Left colon (tissue), 2 donors: ENCODE measurements at regions not wholly inside any gene's neighbourhood (a gene's known extent, or its start where the extent isn't known, plus 50 kb on each side); places are given as distances from the start of the nearest gene placed in this dataset.

Source experiments
- ATAC-seq: fragments of 200-7000 bp; cut with Tn5 transposase; one replicate; pipeline ENCODE4 v1.9.1; 2020; ENCODE audit warnings: mild to moderate bottlenecking, moderate library complexity
- DNase-seq, 2 donors: peaks; one replicate each; pipeline ENCODE4 v3.0.0-alpha.2; 2020
- intact Hi-C, 2 donors: fragments of 100-400 bp; cut with DNase I in 1 of 2; cut with micrococcal nuclease in 1 of 2; formaldehyde crosslinking; loops; one replicate each; pipeline versions ENCODE4 v1.11.2 to v1.14.0; 2022; cut with DNase I, micrococcal nuclease
- donor health status: DM: no; HTN: no; CAD: no.
- donor health status: DM: yes; HTN: yes; CAD: no.

DNA sequence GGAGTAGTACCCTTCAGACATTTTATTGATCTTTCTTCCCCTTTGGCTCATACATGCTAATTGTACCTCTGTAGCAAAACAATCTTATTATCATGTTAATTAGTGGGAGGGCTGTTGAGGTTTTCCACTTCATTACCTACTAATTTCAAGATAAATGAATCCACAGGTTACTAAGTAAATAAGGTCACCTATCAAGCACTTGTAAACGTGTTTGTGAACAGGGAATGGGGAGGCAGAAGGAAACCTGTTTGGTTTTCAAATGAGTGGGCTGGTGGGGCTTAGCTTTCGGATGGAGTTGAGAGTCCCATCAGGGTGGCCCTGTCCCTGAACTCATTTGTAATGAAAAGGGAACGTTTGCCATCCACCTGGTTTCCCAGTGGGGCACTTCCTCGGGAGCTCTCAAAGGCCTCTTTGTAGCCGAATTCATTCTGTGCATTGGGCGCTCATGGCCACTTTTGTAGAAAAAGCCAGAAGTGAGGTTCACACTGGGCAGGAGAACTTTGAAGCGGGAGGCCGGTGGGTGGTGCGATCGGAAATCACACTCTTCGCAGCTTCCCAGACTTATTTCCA, 419.8 kb upstream of the NR2F2 start:
- no peak for ATAC-seq
- intact Hi-C loops = no loop called here
- DNase-seq = no peak

DNA sequence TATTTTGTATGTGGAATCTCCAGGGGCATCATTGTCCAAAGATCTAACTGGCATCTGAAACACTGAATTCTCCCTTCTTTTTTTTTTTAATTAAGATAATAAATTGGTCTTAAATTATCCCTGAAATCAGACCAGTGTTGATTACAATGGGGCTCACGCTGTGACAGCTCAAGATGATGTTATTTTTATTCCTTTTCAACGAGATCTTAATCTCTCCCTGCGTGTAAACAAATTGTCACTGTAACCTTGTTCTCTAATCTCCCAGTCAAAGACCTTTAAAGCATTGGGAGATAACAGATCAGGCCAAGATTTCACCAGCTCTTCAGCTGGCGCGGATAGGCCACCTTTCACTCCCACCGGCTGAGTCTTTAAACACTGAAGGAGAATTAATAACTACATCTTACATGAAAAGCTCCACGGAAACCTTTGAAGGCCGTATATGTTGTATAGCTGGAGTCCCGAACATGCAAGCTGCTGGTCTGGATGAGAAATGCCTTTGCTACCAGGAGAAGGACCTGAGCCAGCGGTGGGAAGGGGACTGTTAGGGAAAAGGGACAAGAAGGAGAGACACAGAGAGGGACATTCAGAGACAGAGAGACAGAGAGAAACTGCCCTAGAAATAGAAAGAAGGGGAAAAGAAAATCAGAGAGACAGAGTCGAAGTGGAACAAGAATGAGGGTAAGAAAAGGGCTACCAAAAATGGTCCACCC, 418.8 kb upstream of the NR2F2 start:
- intact Hi-C loops = no loop called here
- DNase-seq (no peak), ATAC-seq (no peak)

DNA sequence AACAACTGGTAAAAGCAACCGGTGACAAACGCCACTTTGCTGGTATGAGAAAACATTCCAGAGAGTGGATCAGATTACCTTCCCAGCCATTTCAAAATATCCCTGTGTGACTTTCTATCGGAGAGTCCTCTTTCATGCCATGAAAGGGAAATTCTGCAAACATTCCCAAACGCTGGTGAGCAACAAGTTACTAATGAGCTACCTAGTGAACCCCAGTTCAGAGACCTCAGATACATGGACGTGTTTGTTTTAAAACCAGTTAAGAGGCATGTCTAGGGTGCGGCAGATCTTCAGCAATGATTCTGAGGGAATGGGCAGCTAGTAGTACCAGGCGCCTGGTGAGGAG, 418.2 kb upstream of the NR2F2 start:
- DNase-seq = no peak
- intact Hi-C loops = no loop called here
- no peak for ATAC-seq

DNA sequence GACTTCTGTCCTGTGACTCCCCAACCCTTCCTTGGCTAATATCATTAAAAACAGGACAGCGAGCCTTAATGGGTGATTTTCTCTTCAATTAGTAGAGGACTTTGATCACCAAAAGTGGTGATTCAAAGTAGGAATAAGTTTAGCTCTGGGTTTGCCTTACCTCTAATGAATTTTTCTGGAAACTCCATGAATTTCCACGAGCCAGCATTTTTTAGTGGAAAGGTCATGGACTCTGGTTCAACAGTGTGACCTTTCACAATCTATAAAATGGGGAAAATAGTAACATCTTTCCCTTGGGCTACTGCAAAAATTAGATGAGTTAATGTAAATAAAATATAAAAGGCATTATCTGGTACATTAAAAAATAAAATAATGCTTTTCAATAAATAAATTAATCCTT, 417.8 kb upstream of the NR2F2 start:
- DNase-seq (no peak), ATAC-seq (no peak)
- intact Hi-C loops = no loop called here

DNA sequence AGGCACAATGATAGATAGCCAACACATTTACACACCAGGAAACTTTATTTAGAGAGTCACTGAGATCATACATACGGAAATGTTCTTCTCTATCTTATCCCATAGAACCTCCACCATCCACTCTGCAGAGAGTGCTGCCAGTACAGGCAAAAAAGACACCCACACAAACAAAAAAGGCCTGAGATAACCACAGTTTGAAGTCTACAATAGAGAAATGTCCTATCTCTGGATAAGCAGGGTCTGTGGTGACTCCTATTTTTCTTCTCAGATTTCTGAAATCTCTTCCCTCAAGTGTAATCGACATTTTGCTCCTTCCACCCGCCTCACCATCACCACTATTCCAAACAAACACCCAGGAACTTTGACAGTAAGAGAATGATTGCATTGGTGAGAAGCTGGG, 413.9 kb upstream of the NR2F2 start:
- no peak for ATAC-seq
- intact Hi-C loops = no loop called here
- DNase-seq = no peak

DNA sequence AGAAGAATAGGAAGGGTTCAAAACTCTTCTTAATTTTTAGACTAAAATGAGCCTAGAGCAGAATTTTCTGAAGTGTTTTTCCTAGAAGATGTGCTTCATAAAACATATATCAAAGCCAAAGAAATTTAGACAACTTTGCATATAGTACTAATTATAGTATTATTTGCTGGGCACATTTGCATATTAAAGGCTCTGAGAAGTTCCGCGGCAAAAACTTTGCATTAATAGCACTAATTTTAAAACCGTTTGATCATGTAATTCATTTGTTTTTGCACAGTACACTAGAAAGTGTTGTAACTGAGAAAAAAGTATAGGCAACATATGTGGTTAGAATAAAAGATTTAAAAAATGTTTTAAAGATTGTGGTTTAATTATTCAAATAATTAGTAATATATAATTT, 412.0 kb upstream of the NR2F2 start:
- DNase-seq (no peak), ATAC-seq (no peak)
- intact Hi-C loops = no loop called here

DNA sequence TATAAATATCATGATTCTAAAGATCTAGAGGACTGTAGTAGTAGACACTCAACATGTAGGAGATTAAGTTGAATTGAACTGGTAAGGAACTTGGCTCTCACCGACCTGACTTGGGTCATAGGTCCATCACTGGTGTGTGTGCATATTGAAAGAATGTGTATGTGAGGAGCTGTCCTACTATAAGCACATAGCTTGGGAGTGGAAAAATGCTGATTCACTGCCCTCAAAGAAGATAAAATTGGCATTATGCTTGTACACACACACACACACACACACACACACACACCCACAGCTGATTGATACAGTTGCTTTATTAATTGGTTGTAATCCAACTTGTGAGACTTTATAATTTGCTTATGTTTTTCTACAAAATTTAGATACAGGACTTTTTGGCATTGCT, 411.0 kb upstream of the NR2F2 start:
- intact Hi-C loops = no loop called here
- ATAC-seq (no peak), DNase-seq (no peak)

DNA sequence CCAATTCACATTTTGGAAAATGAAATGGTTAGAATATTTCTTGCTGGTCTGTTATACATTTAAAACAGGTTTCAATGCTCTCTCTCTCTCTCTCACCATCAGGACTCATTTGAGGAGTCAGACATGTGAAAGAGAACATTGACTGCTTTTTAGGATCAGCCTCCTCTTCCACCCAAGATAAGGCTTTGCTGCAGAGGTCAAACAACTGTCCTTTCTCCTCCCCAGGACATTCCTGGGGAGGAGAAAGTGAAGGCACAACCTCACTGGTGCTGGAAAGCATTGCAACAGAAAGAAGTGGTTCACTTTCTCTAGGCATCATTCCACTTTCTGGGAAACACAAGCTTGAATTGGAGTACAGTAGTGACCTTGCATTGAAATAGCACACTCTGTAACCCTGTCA, 409.1 kb upstream of the NR2F2 start:
- DNase-seq = no peak
- ATAC-seq = no peak
- intact Hi-C loops = no loop called here

DNA sequence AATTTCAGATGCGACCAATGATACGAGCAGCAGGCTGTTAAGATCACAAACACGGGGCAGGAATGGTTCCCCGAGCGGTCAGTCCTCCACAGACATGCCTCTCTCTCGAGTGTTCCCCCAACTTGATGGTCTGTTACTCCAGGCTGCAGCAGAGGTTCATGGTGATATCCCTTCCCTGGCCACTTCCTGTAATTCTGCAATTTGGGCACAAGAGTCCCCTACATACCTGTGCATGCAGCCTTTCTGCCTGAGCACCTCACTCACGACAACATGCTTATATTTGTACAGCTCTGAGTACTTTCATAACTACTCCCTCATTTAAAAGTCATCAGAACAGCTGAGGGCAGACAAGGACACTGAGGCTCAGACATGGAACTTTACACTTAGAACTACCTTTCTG, 408.1 kb upstream of the NR2F2 start:
- ATAC-seq = no peak
- no peak for DNase-seq

DNA sequence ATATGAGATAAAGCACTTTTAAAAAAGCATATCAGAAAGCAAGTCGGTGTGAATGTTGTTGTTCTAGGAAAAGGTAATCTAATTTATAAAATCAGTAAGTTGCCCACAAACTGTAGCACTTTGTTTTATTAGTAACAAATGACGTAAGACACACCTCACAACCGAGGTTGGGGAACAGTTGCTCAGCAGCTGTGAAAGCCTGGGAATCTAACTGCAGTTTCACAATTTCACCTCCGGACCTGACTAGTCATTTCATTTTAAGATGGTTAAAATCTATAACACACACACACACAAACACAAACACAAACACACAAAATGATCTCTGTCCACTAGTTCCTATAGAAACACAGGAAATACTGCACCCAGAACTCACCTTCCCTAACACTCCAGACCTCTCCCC, 406.7 kb upstream of the NR2F2 start:
- ATAC-seq (no peak), DNase-seq (no peak)
- intact Hi-C loops = no loop called here

More for the DNA sequence above, 408.1 kb upstream of the NR2F2 start:
- intact Hi-C loops = no loop called here

DNA sequence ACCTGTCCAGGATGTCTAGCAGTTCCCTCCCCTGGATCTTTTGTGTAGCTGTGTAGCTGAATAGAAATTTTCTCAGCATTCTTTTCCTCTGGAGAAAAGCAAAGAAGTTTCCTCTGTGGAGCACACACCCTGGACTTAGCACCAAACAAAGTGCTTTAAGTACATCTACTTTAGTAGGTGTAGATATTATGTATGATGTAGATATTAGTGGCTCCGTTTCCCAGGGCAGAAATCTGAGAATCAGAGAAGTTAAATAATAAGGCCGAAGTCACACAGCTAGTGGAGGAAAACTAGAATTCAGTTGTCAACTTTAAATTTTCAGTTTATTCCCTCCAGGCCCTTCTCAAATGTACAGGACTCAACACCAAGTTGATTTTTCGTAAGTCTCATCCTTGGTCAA, 401.7 kb upstream of the NR2F2 start:
- ATAC-seq (no peak), DNase-seq (no peak)
- intact Hi-C loops = no loop called here

DNA sequence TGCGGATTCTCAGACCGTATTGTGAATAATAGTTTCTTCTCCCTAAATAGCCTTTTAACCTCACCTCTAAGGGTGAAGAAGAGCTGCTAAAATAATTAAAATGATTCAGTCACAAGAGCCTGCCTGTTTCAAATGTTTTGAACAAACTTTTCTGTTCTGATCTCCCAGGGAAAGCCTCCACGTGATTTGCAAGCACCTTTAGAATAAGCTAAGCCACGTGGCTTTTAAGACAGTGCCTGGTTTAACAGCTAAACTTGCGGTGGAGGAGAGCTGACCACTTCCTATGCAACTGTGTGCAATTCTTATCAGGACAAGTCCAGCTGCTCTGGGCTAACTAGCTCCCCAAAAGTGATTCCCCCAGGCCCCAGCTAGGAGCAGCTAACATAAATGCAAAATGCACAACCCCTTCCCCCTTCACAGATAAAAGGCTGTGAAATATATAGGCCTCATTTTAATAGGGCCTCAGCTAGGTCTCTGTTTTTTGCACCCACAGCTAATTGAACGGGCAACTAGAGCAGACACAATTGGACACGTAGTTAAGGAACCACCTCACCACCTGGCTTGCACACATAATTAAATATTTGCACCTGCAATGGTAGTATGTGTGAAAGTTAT, 401.2 kb upstream of the NR2F2 start:
- intact Hi-C loops = no loop called here
- no peak for ATAC-seq
- no peak for DNase-seq

DNA sequence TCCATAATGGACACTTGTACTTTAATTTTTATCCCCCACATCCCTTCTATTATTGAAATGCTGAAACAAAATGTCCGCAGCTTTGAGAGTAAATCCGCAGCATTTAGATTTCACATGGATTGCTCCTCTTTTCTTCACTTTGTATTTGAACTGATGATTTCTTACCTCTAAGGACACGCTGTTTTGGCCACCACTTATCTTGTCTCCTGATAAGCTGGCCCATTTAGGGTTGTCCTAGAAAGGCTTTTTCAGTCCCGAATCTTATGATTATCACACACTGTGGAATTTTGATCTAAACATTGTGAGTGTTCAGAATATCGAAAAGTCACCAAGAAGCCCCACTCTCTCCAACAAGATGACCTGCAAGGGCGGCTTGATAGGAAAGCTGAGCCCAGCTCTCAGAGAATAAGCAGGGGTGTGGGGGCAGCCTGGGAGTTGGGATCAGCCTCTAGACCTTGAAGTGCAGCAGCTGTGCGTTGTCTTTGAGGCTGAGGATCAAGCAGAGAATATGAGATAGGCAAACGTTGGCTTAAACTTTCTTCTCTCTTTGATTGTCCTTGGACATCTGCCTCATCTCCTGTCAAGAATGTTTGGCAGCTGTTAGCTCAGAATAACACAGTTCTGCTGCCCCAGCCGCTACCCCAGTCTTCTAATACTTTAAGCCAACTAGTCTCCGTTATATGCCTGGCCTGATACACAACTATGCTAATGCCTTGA, 399.7 kb upstream of the NR2F2 start:
- ATAC-seq = no peak
- no peak for DNase-seq
- intact Hi-C loops = no loop called here

DNA sequence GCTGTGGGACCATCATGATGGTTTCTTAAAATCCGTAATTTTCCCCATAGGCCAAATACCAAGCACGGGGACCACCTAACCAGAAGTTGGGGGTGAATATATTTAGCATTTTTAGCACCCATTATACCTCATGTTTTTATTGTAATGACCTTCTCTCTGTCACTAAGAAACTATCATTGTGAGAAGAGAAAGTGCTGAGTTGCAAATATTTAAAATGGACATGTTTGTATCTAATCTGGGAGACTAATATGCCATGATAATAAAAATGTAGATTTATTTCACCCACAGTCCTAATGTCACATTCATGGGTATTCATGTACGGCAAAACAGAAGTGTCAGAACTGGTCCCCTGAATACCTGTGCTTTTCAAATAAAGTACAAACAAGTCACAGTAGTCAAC, 398.9 kb upstream of the NR2F2 start:
- DNase-seq = no peak
- ATAC-seq = no peak
- intact Hi-C loops = no loop called here

DNA sequence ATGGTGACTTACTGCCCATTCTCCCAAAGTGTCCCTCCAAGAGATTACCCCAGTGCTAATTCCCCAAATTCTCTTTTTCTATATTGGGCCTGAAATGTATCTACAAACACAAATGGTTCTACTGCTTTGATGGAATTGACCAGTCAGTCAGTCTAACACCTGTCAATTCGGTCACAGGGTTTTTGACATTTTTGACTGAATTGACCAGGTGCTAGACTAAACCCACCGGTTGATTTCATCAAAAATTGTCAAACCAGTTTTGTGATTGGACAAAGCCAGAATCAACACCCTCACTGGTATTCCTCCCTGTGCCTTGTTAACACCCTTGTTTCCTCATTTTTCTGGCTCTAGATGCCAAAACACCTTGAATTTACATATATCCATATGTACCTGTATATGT, 398.4 kb upstream of the NR2F2 start:
- DNase-seq (no peak), ATAC-seq (no peak)
- intact Hi-C loops = no loop called here

DNA sequence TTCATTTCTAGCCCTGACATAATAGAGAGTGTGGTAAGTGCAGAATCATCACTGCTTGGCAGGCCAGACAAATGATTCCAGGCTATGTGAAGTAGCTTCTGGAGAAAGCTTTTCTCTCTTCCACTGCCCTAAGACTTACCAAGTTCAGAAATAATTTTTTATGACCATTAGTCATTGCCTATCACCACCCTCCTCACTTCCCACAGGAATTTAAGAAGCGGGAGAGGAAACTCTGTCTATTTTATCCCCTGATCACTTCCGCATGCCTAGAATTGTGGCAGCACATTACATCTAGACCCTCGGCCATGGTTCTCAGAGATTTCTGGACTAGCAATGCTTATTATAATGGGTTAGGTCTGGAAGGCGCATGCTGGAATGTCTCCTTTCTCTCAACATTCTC, 397.8 kb upstream of the NR2F2 start:
- DNase-seq (no peak), ATAC-seq (no peak)
- intact Hi-C loops = no loop called here

DNA sequence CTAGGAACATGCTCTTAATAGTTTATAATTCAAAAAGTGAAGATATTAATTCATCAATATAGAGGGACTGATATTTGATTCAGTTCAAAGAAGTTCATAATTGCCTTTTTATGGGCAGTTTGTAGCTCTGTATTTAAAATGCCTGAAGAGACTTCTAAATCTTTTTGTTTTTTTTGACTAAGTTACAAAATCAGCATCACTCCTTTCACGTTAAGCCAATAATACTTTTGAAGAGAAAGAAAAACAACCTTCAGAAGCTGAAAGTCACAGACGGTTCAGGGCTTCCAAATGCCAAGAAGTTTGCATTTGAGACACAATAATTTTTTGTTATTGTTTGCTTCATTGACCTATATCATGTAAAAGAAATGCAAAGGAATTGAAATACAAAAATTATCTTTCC, 394.6 kb upstream of the NR2F2 start:
- ATAC-seq (no peak), DNase-seq (no peak)
- intact Hi-C loops = no loop called here

DNA sequence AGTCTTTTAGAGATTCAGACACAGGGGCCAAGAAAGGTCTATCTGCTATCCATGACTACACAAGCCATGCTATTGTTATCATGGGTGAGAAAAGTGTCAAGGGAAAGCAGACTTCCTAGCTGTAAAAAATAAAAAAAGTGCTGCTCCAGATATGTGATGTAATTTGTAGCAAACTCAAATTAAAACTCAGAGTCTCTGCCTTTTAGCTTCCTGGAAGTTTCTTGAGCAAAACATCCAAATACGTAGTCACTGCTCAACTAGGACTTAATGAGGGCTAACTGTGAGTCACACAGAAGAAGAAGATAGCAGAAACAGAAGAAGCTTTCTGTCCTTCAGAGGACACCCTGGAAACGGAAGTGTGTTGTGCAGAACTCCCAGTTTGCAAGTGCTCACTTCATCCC, 393.4 kb upstream of the NR2F2 start:
- intact Hi-C loops = no loop called here
- ATAC-seq (no peak), DNase-seq (no peak)

DNA sequence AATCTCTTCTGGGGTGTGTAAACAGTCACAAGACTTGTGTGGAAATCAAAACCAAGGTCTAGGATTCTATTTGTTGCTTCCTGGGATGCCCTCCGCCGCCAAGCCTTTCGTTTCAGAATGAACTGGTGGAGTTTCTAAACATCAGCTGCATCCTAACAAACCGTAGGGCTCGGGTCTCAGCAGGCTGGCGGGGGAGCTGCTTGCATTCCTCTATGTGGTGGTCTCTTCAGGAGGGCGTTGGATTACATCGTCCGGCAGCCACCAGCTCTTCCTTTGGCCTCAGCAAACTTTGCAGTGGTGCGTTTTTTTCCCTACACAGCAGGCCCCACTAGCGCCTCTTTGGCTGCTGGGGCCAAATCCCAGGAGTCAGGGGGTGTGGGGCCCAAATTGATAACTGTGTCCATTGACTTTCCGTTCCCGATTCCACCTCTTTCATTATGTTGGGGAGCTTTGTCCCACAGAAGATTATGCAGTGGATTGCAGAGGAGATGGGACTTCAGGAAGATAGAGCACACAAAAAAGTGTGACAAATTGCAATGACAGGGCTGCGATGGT, 390.0 kb upstream of the NR2F2 start:
- ATAC-seq (no peak), DNase-seq (no peak)
- intact Hi-C loops = no loop called here

DNA sequence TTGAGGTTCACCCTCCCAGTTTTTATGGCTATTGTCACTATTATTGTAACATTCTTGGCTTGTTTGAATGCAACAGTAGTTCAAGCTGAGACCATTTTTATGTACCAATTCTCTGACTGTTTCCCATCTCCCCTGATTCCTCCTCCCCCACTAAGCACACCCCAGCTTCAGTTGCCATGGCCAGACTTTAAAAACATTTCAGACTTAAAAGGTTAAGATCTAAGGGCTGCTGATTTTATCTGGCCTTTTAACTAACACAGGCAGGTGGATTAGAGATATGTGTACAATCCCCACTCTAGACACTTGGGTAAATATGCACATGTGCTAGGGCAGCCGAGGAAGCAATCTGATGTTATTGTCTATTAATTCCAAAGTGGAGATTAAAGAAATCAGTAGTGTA, 386.3 kb upstream of the NR2F2 start:
- ATAC-seq (no peak), DNase-seq (no peak)
- intact Hi-C loops = no loop called here
